Suppressor macrophage treated with lipopolysaccharide for 4 hours (primary cell): ENCODE measurements at regions not wholly inside any gene's neighbourhood (a gene's known extent, or its start where the extent isn't known, plus 50 kb on each side); places are given as distances from the start of the nearest gene placed in this dataset.
"Not testable (repeated sequence)": the region's sequence is repeated elsewhere in the genome, so short reads cannot be mapped to it uniquely, and the experiment has no call there.

Experiments
- DNase-seq: peaks from one replicate; pipeline ENCODE4 v3.0.0-alpha.2; 2020

GRCh38 chr2:16092861-16093638 is 152.7 kb downstream of the MYCN start:
- no peak for DNase-seq

GRCh38 chr2:16091576-16092282 is 151.4 kb downstream of the MYCN start:
- no peak for DNase-seq

- DNase-seq: no peak
These were observed 150.6 kb downstream of the MYCN start for GRCh38 chr2:16090650-16091575.

- DNase-seq: not testable (repeated sequence)
These were observed 149.1 kb downstream of the MYCN start for GRCh38 chr2:16089491-16089890.

GRCh38 chr2:16088802-16089112 is 148.4 kb downstream of the MYCN start:
- DNase-seq: no peak

- no peak for DNase-seq
These were observed 147.9 kb downstream of the MYCN start for GRCh38 chr2:16088035-16088801.

GRCh38 chr2:16086136-16086535 is 145.8 kb downstream of the MYCN start:
- DNase-seq: not testable (repeated sequence)

GRCh38 chr2:16085073-16085472 is 144.7 kb downstream of the MYCN start:
- no peak for DNase-seq

- DNase-seq: no peak
These were observed 143.9 kb downstream of the MYCN start for GRCh38 chr2:16084274-16084673.

GRCh38 chr2:16082276-16082675 is 141.9 kb downstream of the MYCN start:
- DNase-seq: no peak

- DNase-seq: no peak
These were observed 141.2 kb downstream of the MYCN start for GRCh38 chr2:16081316-16082200.

- no peak for DNase-seq
These were observed 140.2 kb downstream of the MYCN start for GRCh38 chr2:16080516-16080915.

- DNase-seq: no peak
These were observed 139.7 kb downstream of the MYCN start for GRCh38 chr2:16080071-16080470.

- DNase-seq: no peak
These were observed 139.3 kb downstream of the MYCN start for GRCh38 chr2:16079637-16080036.

- no peak for DNase-seq
These were observed 137.3 kb downstream of the MYCN start for GRCh38 chr2:16077601-16078000.

- DNase-seq: no peak
These were observed 136.6 kb downstream of the MYCN start for GRCh38 chr2:16076911-16077310.

- DNase-seq: no peak
These were observed 135.0 kb downstream of the MYCN start for GRCh38 chr2:16075045-16076012.

GRCh38 chr2:16073921-16074425 is 133.6 kb downstream of the MYCN start:
- no peak for DNase-seq

- no peak for DNase-seq
These were observed 133.1 kb downstream of the MYCN start for GRCh38 chr2:16073471-16073870.

GRCh38 chr2:16072638-16073290 is 132.4 kb downstream of the MYCN start:
- no peak for DNase-seq
